ENCODE measurements at regions not wholly inside any gene's neighbourhood (a gene's known extent, or its start where the extent isn't known, plus 50 kb on each side); places are given as distances from the start of the nearest gene placed in this dataset.

GRCh38 chr6:166842607-166843006 lies 113.7 kb downstream of the RNASET2 start:
- DNase-seq (ENCODE audit: low read depth): no peak

DNA sequence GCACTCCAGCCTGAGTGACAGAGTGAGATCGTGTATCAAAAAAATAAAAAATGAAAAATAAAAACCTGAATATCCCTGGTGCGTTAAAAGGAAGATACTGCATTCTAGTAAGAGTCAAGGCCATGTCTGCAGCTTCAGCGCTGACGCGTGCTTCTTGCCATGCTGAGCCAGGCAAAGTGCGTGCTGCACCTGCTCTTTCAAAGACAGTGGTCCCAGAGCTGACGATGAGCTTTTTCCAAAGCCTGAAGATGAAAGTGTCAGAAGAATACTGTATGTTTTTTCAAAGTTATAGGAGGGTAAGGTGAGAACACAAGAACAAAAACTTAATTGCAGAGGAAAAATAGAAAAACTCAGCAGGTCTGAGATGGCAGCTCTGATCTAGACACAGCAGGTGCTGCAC lies 115.1 kb downstream of the RNASET2 start:
- no peak for DNase-seq (ENCODE audit: low read depth)

- no peak for DNase-seq (ENCODE audit: low read depth)
Measured at GRCh38 chr6:166839569-166839968, 116.8 kb downstream of the RNASET2 start.

DNA sequence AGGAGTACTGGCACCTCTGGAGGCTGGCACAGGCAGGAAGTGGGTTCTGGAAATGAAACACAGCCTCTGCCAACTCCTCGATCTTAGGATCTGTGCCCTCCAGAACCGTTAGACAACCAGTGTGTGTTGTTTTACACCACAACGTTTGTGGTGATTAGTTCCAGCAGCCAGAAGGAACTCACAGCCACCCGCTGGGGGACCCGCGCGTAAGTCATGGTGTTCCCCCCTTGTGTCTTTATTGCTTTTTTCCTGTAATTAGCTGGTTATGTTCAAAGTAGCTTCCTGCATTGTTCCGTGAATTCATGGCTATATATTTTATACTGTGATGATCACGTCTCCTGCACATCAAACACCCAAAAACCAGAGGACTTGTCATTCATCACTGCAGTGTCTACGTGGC lies 117.4 kb downstream of the RNASET2 start:
- DNase-seq (ENCODE audit: low read depth): no peak

DNA sequence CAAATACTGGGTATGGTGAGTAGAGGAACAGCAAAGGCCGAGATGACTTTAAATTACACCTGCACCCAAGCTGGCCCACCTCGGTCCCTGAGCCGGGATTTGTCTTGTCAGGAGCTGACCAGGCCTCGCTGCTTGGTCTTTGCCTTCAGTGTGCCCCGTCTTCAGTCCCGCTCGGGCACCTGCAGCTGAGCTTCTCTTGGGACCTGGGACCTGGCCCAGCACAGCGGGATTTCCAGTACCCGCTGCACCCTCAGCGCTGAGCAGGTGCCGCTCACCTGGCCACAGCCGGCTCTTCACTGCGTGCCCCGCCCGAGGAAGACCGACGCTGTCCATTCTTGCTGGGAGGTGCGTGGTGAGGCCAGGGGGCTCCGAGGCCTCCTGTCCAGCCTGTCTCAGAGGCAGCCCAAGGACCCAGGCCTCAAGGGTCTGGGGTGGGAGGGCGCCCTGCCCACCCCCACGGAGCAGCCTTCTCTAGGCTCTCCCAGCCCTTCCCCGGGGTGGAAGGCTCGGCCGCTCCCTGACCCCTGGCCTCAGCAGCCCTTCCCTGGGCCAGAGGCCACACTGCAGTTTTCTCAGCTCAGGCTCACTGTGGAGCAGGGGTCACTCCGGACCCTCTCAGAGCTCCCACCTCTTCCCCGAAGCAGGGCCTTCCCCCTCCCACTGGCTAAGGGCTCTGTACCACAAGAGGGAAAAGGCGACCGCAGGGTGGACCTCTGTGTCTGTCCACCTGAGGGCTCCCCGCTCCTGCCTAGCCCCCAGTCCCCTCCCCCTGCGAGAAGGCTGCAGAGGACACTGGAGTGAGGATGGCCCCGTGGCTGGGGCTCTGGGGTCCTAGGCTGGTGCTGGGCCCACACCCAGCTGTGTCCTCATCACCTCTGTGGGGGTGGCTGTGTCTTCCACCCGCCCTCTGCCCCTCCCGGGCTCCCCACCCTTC lies 119.3 kb downstream of the RNASET2 start:
- DNase-seq (ENCODE audit: low read depth): no peak

DNA sequence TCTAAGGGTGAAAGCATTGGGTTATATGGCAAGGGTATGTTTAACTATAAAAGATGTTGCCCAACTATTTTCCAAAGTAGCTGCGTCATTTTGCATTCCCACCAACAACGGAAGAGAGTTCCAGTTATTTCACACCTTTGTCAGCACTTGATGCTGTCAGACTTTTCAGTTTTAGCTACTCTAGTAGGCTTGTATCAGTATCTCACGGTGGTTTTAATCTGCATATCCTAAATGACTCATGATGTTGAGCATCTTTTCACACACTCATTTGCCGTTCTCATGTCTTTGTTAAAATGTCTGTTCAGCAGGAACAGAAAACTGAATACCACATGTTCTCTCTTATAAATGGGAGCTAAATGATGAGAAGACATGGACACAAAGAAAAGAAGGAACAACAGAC lies 122.3 kb downstream of the RNASET2 start:
- DNase-seq (ENCODE audit: low read depth): no peak

GRCh38 chr6:166830891-166831363 lies 125.4 kb downstream of the RNASET2 start:
- no peak for DNase-seq (ENCODE audit: low read depth)

DNA sequence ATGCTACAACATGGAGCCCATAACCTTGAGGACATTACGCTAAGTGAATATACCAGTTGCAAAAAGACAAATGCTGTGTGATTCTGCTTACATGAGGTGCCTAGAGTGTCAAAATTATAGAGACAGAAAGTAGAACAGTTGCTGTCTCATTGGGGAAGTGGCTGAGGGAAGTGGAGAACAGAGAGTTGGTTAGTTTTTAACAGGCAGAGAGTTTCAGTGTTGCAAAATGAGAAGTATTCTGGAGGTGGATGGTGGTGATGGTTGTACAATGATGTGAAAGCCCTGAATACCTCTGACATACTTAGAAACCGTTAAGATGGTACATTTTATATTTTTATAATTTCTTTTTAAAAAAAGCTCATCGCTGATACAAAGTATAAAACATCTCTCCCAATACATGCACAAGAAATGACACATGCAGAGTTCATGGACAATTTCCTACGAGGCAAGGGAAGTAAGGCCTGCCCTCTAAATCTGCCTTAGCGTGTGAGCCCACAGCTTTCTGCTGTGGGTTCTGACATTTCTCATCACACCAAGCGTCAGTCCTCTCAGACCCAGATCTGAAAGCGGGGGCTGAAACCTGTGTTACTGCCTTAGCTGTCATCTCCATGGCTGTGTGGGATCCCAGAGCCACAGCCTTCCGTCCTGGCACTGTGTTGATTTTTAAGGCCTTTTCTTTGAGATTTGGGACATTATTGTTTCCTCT lies 126.0 kb downstream of the RNASET2 start:
- no peak for DNase-seq (ENCODE audit: low read depth)

GRCh38 chr6:166826264-166826663 lies 130.1 kb downstream of the RNASET2 start:
- DNase-seq (ENCODE audit: low read depth): no peak

DNA sequence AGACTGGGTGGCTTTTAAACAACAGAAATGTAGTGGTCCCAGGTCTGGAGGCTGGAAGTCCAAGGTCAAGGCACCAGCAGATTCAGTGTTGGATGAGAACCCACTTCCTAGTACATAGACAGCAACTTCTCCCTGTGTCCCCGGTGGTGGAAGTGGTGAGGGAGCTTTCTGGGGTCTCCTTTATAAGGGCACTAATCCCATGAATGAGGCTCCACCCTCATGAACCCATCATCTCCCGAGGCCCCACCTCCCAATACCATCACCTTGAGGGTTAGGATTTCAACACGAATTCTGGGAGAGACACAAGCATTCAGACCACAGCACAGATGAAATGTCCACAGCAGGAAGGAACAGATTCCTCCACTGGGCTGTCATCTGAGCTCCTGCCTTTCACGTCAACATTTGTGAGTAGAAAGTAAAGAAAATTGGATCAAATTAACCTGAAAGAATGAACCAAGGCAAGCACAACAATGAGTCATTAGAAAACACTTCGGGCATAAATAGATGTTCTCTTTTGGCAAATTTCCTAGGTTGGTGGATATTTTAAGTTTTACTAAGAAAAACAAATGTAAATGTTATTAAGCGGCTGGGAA lies 130.7 kb downstream of the RNASET2 start:
- no peak for DNase-seq (ENCODE audit: low read depth)

DNA sequence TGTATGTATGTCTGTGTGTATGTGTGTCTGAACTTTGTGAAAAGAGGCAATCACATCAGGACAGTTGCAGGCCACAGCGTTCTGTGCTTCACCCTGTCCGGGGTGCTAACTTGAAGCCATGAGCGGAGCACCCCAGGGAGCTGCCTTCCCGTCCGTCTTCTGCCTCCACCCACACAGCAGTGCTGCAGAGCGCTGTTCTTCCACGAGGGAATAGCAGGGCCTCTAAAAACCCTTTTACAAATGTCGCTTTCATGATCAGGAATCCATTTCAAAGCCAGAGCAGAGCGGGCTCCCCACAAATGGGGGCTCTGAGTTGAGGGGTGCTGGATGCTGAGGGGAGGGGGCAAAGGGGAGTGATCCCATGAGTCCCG lies 131.5 kb downstream of the RNASET2 start:
- no peak for DNase-seq (ENCODE audit: low read depth)

- DNase-seq (ENCODE audit: low read depth): no peak
Measured at GRCh38 chr6:166824146-166824879, 132.0 kb downstream of the RNASET2 start.

- DNase-seq (ENCODE audit: low read depth): no peak
Measured at GRCh38 chr6:166822609-166823008, 133.7 kb downstream of the RNASET2 start.

DNA sequence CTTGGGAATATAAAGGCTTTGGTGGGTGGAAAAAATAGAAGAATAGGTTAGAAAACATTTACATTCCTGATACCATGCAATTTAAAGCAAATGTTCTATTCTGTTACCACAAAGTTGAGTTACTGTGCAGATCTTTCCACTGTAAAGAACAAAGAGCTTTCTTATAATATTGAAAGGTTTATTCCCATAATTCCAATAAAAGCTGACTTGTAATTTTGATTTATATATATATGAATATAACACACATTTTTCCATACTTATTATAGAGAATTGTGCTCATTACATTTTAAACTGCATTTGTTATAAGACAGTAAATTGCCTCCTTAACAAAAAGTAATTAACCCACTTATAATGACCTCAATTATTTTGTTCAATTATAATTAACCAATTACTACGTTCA lies 135.9 kb downstream of the RNASET2 start:
- no peak for DNase-seq (ENCODE audit: low read depth)

- DNase-seq (ENCODE audit: low read depth): no peak
Measured at GRCh38 chr6:166820070-166820469, 136.3 kb downstream of the RNASET2 start.

DNA sequence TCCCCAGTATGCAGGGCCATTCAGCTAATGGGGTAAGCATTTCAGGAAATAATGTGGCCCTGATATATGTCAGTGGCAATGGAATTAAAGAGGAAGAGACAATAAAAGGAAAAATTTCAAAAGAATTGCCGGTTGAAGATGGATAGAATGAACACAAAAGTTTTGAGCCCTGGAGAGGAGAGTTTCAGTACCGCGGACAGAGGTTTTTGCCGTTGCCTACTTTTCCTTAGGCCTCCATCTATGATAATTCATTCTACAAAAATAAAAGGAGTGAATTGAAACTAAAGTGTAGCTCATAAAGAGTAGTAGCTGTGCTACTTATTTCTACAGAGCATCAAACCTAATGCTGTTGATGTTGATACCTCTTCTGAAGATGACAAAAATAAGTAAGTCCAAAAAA lies 140.7 kb downstream of the RNASET2 start:
- no peak for DNase-seq (ENCODE audit: low read depth)

DNA sequence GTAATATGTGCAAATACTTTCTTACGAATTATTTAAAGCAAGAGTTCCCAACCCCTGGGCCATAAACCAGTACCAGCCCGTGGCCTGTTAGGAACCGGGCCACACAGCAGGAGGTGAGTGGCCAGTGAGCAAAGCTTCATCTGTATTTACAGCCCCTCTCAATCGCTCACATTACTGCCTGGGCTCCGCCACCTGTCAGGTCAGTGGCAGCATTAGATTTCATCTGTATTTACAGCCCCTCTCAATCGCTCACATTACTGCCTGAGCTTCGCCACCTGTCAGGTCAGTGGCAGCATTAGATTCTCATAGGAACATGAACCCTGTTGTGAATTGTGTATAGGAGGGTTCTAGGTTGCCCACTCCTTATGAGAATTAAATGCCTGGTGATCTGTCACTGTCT lies 142.0 kb downstream of the RNASET2 start:
- DNase-seq (ENCODE audit: low read depth): no peak

- no peak for DNase-seq (ENCODE audit: low read depth)
Measured at GRCh38 chr6:166813461-166813860, 142.9 kb downstream of the RNASET2 start.

DNA sequence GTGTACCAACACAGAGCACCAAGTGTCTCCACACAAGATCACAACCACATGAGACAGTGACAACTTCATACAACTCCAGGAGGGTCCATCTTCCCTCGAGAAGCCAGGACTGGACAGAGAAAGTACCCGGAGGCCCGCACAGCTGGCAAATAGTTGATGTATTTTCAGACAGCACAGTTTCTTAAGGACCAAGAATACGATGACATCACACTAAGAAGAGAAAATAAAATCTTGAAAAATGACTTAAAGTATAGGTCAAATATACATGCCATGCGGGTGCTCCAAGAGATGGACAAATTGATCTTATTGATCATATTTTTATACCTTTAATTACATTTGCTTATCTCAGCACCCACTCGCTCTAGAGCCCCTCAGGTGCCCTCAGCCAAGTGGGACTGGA lies 145.5 kb downstream of the RNASET2 start:
- no peak for DNase-seq (ENCODE audit: low read depth)

DNA sequence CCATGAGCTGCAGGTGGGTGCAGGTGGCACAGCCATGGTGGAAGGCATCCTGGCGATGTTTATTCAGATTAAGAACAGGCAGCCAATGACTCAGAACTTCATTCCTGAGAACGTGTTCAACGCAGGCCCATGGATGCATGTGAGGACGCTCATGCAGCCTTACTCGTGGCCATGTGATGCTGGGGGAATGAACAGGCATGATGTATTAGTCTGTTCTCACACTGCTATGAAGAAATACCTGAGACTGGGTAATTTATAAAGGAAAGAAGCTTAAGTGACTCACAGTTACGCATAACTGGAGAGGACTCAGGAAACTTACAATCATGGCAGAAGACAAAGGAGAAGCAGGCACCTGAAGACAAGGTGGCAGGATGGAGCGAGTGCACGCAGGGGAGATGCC lies 146.6 kb downstream of the RNASET2 start:
- DNase-seq (ENCODE audit: low read depth): no peak

DNA sequence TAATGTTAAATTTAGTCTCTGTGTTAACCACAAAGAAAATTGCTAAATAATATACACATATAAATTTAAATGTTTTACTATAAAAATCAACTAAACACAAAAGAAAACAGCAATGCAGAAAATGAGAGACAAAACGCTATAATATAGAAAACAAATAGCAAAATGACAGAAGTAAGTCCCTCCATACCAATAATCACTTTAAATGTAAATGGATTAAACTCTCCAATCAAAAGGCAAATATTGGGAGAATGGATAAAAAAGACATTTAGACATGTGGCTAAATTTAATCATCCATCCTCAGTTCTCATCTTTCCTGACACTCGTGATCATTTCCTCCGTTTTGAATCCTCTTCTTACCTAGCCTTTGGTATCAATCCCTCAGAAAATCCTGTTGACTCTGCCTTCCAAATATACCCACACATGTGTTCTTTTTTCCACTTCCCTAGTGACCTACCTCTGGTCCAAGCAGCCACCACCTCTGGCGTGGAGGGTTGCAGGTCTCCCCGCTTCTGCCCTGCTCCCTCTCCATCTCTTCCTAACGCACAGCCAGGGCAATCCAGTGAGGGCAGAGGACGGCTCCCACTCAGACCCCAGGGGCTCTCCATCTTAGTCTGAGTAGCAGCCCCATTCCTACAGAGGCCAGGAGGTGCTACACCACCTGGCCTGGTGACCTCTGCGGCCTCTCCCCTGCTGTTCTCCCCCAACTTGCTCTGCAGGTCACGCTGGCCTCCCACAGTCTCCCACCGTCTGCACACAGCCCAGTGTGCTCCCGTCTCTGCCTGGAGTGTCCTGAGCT lies 149.2 kb downstream of the RNASET2 start:
- DNase-seq (ENCODE audit: low read depth): no peak

Data from stimulated activated CD8-positive, alpha-beta memory T cell treated with anti-CD3 and anti-CD28 coated beads, Interleukin-15, amount 100 ng/mL, for 1 hour (primary cell).